Panc1 (cell line): ENCODE measurements at regions not wholly inside any gene's neighbourhood (a gene's known extent, or its start where the extent isn't known, plus 50 kb on each side); places are given as distances from the start of the nearest gene placed in this dataset.
A peak's percentile ranks its signal among the peaks of the same experiment; 100 is the strongest.

Experiments
- ATAC-seq: fragments of 200-7000 bp; cut with Tn5 transposase; 2 replicates; pipeline ENCODE4 v1.9.1; 2020; ENCODE audit warnings: mild to moderate bottlenecking, moderate library complexity
- BruUV-seq: library from RNA; stranded (reverse); fragments of 400-500 nt; replicated peaks from 2 replicates; lab custom pipeline; 2021; lab: Mats Ljungman, UMichigan
- CTCF ChIA-PET: fragments of 300-600 bp; sonication (Branson Sonifier 250); formaldehyde crosslinking; loops from one replicate; lab custom pipeline; 2022; ENCODE audit warnings: antibody characterized with exemption; lab: Charles Lee
- POLR2A ChIA-PET: fragments of 300-600 bp; sonication (Branson Sonifier 250); formaldehyde crosslinking; loops from one replicate; lab custom pipeline; 2022; ENCODE audit warnings: antibody characterized with exemption; lab: Charles Lee
- DNase-seq: peaks from one replicate; pipeline ENCODE4 v3.0.0-alpha.2; 2010; ENCODE audit warnings: low read depth, low spot score
- H3K27ac ChIP-seq: 2 replicates; pipeline ENCODE4 v1.5.1; 2011; ENCODE audit warnings: mild to moderate bottlenecking, low read length, inconsistent platforms
- H3K27me3 ChIP-seq: fragments of 200-500 bp; sonication (Bioruptor generic); 2 replicates; pipeline ENCODE4 v1.6.0; 2014; ENCODE audit warnings: low read length, inconsistent platforms; ENCODE audit not compliant: control insufficient read depth, insufficient read depth
- H3K36me3 ChIP-seq: fragments of 200-500 bp; sonication (Bioruptor generic); 2 replicates; pipeline ENCODE4 v1.5.1; 2014; ENCODE audit warnings: inconsistent platforms, mild to moderate bottlenecking, low read length, moderate library complexity; ENCODE audit not compliant: control insufficient read depth, insufficient read depth
- H3K4me1 ChIP-seq: 2 replicates; pipeline ENCODE4 v1.5.1; 2011; ENCODE audit warnings: inconsistent platforms, mild to moderate bottlenecking, low read length, moderate library complexity; ENCODE audit not compliant: control insufficient read depth, insufficient read depth
- H3K4me3 ChIP-seq, 2 experiments: 2 replicates each; pipeline ENCODE4 v1.5.1; 2011 to 2012; ENCODE audit warnings: low read depth in 2 of 2, low read length in 2 of 2, mild to moderate bottlenecking in 2 of 2, inconsistent platforms in 1 of 2, moderate library complexity in 1 of 2
- H3K9me3 ChIP-seq: fragments of 200-500 bp; sonication (Bioruptor generic); 2 replicates; pipeline ENCODE4 v1.5.1; 2014; ENCODE audit warnings: low read depth, mild to moderate bottlenecking, inconsistent platforms, low read length, moderate library complexity; ENCODE audit not compliant: control insufficient read depth, insufficient read depth
- POLR2AphosphoS5 ChIP-seq: IDR thresholded peaks from 2 replicates; pipeline ENCODE4 v1.6.1; 2012; ENCODE audit warnings: mild to moderate bottlenecking, low read depth, low read length, moderate library complexity
- SIN3A ChIP-seq: IDR thresholded peaks from 2 replicates; pipeline ENCODE4 v1.6.1; 2012; ENCODE audit warnings: low read depth, mild to moderate bottlenecking, low read length, moderate library complexity, borderline replicate concordance; ENCODE audit not compliant: insufficient read depth
- TCF7L2 ChIP-seq: IDR thresholded peaks from 2 replicates; pipeline ENCODE4 v1.6.1; 2011; ENCODE audit warnings: mild to moderate bottlenecking, low read depth, low read length, inconsistent platforms
- in situ Hi-C: cut with HindIII; loops from 2 replicates; pipeline ENCODE4 v1.10.0; 2016; ENCODE audit warnings: low sequenced_read_pairs, low pct_unique_long_range_greater_than_20kb
- intact Hi-C: fragments of 100-400 bp; cut with micrococcal nuclease; formaldehyde crosslinking; loops from one replicate; pipeline ENCODE4 v1.10.0; 2022; ENCODE audit not compliant: unreplicated experiment
- TF ChIP-seq, protein P1 (sequence below), 2 experiments: IDR thresholded peaks; 2 replicates each; pipeline ENCODE4 v1.6.1; 2011 to 2012; ENCODE audit warnings: low read depth in 2 of 2, control low read depth in 1 of 2, low read length in 1 of 2, mild to moderate bottlenecking in 1 of 2, moderate library complexity in 1 of 2; ENCODE audit not compliant: insufficient read depth in 1 of 2
- TF ChIP-seq, protein P2 (sequence below): fragments of 450-650 bp; IDR thresholded peaks from 2 replicates; pipeline ENCODE4 v1.5.1; 2017; ENCODE audit warnings: mild to moderate bottlenecking

DNA sequence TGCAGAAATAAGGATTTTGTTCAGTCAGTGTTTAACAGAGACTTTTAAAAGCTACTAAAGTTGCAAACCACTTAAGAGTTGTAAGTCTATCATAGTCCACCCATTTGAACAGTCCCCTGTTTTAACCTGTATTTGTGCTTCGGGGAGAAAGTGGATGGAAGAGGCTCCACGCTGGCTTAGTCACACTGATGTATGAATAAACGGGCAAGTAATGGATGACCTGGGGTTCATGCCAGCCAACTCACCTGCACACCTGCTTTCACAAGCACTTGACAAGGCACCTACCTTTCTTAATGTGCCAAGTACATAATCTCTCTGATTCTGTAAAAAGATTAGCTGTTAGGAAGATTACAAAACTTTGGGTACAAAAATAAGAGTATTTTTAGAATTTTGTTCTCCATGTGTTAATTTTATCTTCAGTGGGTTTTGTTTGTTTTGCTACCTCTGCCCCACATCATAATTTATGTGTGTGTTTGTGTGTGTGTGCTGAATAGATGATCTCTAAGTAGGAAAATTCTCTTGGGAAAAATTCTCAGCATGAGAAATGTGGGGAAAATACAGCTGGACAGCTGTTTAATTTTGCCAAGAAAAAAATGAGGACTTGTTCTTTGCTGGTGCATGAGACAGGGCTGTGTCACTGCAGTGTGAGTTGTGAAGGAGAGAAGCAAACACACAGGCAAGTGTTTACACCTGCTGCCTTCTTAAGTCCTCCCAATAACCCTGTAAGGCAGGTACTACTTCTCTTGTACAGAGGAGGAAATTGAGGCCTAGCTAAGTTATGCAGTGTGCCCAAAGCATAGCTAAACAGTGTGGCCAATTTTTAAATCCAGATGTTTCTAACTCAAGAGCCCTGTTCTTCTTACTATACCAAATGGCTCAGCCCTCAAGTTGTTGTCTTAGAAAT lies 181.2 kb upstream of the IL12A start:
- Histone ChIP-seq H3K4me1 (peaks cover 20% of the 10 kb centered on the region), H3K36me3 (no peaks in the 10 kb centered on the region), H3K27ac (no peak overlapping the region), H3K4me3 (no peak overlapping the region), H3K27me3 (no peaks in the 10 kb centered on the region), H3K9me3 (no peaks in the 10 kb centered on the region)
- CTCF ChIA-PET = interaction anchor here (0.6 to 1.1 kb wide), 2 partner anchors 21 to 211 kb away, joined by 3 read pairs; no protein-coding TSS in a partner anchor
- POLR2A ChIA-PET = no interaction called here
- no peak for DNase-seq
- BruUV-seq = no TSS peak
- in situ Hi-C loops = no loop called here
- intact Hi-C loops = loop anchor here (2.0 to 5.0 kb wide), 2 partner anchors 40 to 485 kb away; no protein-coding TSS in a partner anchor
- TF ChIP-seq, protein P1, sequence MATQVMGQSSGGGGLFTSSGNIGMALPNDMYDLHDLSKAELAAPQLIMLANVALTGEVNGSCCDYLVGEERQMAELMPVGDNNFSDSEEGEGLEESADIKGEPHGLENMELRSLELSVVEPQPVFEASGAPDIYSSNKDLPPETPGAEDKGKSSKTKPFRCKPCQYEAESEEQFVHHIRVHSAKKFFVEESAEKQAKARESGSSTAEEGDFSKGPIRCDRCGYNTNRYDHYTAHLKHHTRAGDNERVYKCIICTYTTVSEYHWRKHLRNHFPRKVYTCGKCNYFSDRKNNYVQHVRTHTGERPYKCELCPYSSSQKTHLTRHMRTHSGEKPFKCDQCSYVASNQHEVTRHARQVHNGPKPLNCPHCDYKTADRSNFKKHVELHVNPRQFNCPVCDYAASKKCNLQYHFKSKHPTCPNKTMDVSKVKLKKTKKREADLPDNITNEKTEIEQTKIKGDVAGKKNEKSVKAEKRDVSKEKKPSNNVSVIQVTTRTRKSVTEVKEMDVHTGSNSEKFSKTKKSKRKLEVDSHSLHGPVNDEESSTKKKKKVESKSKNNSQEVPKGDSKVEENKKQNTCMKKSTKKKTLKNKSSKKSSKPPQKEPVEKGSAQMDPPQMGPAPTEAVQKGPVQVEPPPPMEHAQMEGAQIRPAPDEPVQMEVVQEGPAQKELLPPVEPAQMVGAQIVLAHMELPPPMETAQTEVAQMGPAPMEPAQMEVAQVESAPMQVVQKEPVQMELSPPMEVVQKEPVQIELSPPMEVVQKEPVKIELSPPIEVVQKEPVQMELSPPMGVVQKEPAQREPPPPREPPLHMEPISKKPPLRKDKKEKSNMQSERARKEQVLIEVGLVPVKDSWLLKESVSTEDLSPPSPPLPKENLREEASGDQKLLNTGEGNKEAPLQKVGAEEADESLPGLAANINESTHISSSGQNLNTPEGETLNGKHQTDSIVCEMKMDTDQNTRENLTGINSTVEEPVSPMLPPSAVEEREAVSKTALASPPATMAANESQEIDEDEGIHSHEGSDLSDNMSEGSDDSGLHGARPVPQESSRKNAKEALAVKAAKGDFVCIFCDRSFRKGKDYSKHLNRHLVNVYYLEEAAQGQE (IDR thresholded peaks at IDR 0.05; ENCODE audit: insufficient read depth in 1 of 2, low read depth in 2 of 2, low read length in 1 of 2) = no peak
- TF ChIP-seq, protein P2, sequence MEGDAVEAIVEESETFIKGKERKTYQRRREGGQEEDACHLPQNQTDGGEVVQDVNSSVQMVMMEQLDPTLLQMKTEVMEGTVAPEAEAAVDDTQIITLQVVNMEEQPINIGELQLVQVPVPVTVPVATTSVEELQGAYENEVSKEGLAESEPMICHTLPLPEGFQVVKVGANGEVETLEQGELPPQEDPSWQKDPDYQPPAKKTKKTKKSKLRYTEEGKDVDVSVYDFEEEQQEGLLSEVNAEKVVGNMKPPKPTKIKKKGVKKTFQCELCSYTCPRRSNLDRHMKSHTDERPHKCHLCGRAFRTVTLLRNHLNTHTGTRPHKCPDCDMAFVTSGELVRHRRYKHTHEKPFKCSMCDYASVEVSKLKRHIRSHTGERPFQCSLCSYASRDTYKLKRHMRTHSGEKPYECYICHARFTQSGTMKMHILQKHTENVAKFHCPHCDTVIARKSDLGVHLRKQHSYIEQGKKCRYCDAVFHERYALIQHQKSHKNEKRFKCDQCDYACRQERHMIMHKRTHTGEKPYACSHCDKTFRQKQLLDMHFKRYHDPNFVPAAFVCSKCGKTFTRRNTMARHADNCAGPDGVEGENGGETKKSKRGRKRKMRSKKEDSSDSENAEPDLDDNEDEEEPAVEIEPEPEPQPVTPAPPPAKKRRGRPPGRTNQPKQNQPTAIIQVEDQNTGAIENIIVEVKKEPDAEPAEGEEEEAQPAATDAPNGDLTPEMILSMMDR = no peak
- TF ChIP-seq POLR2AphosphoS5 = no peak
- TF ChIP-seq TCF7L2 = no peak
- no peak for TF ChIP-seq SIN3A
- ATAC-seq = no peak

DNA sequence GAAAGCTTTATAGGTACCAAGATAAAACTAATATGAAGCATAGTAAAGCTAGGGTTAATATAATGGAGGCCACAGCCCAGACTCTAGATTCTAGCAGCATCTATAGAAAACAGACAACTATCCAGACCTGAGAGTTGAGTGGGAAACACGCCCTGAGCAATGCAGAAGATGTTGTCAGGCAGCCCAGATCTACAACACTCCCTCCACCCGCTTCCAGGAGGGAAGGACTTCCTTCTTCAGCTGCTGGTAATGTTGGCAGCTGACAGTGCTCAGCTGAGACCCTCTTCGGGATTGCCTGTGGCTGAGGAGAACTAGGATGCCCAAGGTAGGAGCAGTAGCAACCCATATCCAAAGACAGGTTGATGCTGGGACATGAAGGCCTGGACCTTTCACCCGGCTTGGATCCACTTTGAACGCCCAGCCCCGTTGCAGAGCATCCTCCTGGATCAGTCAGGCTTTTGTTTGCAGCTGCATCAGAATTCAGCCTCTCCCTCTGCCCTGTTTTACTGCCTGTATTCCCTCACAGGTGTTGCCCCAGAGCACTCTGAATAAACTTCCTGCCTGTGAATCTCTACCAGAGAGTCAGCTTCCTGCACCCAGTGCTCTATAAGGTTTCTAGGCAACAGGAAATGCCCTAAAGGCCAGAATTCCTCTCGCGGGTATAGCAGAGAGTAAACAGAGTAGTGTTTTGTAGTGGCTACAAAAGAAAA lies 174.7 kb upstream of the IL12A start:
- intact Hi-C loops = no loop called here
- Histone ChIP-seq H3K36me3 (no peaks in the 10 kb centered on the region), H3K4me1 (peaks cover 12% of the 10 kb centered on the region), H3K4me3 (0 out of 4 replicates have a peak overlapping the region, but pooled peaks of 1 of the 2 experiments have one; percentile 1), H3K27ac (peak overlapping the region; percentile 8; the same call in 1 of the 2 replicates), H3K27me3 (no peaks in the 10 kb centered on the region), H3K9me3 (no peaks in the 10 kb centered on the region)
- peak; percentile 88 for ATAC-seq
- DNase-seq = no peak
- CTCF ChIA-PET = interaction anchor here (1.3 kb wide), 1 partner anchor 47 kb away, joined by 3 read pairs; no protein-coding TSS in a partner anchor
- in situ Hi-C loops = no loop called here
- no TSS peak for BruUV-seq
- TF ChIP-seq SIN3A = no peak
- no peak for TF ChIP-seq POLR2AphosphoS5
- TF ChIP-seq, protein P1 (IDR thresholded peaks at IDR 0.05; ENCODE audit: insufficient read depth in 1 of 2, low read depth in 2 of 2, low read length in 1 of 2) = no peak
- POLR2A ChIA-PET = interaction anchor here (0.5 kb wide), 1 partner anchor 49 kb away, joined by 3 read pairs; no protein-coding TSS in a partner anchor
